Loucy (cell line): ENCODE measurements at regions not wholly inside any gene's neighbourhood (a gene's known extent, or its start where the extent isn't known, plus 50 kb on each side); places are given as distances from the start of the nearest gene placed in this dataset.

ENCODE experiments used
- EZH2phosphoT487 ChIP-seq: fragments of 200-600 bp; IDR thresholded peaks from 2 replicates; pipeline ENCODE4 v1.6.1; 2018; ENCODE audit warnings: antibody characterized with exemption, mild to moderate bottlenecking, moderate library complexity, borderline replicate concordance
- TF ChIP-seq, protein P1 (sequence below): fragments of 200-600 bp; sonication (generic); conservative IDR thresholded peaks from 2 replicates; pipeline ENCODE4 v1.5.1; 2014; ENCODE audit warnings: mild to moderate bottlenecking, antibody characterized with exemption, low read length

DNA sequence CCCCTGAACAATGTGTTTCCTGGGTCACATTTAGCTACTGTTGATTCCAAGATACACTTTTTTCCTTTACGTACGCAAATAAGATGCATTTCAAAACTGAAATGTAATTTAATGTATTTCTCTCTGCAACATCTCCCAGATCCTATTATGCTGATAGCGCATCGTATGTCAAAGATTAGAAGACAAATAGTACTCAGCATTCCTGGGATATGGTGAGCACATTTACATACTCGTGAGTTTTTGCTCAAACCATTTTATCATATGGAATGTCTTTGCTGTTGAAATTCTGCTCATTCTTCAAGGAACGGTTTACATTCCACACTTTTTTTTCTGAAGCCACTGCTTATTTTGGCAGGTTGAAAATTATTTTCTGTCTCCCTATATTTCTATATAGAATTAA, 221.4 kb downstream of the OXSM start:
- TF ChIP-seq, protein P1, sequence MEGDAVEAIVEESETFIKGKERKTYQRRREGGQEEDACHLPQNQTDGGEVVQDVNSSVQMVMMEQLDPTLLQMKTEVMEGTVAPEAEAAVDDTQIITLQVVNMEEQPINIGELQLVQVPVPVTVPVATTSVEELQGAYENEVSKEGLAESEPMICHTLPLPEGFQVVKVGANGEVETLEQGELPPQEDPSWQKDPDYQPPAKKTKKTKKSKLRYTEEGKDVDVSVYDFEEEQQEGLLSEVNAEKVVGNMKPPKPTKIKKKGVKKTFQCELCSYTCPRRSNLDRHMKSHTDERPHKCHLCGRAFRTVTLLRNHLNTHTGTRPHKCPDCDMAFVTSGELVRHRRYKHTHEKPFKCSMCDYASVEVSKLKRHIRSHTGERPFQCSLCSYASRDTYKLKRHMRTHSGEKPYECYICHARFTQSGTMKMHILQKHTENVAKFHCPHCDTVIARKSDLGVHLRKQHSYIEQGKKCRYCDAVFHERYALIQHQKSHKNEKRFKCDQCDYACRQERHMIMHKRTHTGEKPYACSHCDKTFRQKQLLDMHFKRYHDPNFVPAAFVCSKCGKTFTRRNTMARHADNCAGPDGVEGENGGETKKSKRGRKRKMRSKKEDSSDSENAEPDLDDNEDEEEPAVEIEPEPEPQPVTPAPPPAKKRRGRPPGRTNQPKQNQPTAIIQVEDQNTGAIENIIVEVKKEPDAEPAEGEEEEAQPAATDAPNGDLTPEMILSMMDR: no peak
- no peak for TF ChIP-seq EZH2phosphoT487
